GM21381 (cell line): ENCODE measurements at regions not wholly inside any gene's neighbourhood (a gene's known extent, or its start where the extent isn't known, plus 50 kb on each side); places are given as distances from the start of the nearest gene placed in this dataset.

Experiments
- ATAC-seq: cut with Tn5 transposase; IDR thresholded peaks from one replicate; pipeline ENCODE4 v1.9.1; 2021; ENCODE audit warnings: mild to moderate bottlenecking, moderate library complexity; ENCODE audit not compliant: unreplicated experiment

DNA sequence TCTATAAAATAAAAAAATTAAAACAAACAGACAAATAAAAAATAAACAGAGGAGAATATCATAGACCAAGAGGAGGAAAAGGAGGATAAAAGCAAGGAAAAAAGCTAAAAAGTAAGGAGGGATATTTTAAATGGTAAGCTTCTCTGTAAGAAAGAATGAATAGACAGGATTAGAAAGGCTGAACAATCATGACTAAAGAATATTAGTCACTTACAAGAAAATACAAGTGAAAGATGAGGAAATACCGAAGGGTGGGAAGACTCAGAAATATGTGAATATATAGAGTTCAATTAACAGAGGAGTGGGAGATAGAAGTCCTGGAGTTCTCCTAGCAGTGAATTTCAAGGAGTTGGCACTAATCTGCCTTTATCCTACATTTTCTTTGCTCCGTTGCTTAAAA, 162.6 kb downstream of the RTL3 start:
- ATAC-seq = no peak

DNA sequence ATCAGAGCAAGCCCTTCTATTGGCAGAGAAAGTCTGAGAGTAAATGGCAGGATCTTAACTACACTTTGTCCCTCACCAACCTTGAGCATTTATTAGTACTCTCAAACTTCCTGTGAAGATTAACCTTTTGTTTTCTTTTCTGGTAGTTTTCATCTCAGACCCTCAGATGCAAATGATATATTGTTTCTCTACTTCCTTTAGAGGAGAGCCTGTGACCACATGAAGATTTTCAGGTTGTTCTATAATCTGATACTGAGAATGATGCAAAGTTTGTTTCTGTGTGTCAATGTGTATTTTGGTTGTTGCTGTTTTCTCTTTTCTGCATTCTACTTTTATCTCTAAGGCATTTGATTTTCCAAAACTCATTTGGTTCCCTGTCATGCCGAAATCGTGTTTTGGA, 165.8 kb upstream of the CYSLTR1 start:
- no peak for ATAC-seq

DNA sequence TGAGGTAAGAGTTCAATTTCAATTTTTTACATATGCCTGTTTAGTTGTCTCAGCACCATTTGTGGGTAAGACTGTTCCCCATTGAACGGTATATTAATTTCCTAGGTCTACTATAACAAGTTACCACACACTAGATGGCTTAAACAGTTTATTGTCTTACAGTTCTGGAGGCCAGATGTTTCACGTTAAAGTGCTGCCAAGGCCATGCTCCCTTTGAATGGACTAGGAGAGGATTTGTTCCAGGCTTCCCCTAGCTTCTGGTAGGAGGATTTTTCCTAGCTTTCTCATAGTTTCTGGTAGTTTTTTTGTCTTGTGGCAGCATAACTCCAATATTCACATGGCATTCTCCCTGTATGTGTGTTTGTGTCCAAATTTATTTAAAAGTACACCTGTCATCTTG, 149.3 kb upstream of the CYSLTR1 start:
- ATAC-seq = no peak

DNA sequence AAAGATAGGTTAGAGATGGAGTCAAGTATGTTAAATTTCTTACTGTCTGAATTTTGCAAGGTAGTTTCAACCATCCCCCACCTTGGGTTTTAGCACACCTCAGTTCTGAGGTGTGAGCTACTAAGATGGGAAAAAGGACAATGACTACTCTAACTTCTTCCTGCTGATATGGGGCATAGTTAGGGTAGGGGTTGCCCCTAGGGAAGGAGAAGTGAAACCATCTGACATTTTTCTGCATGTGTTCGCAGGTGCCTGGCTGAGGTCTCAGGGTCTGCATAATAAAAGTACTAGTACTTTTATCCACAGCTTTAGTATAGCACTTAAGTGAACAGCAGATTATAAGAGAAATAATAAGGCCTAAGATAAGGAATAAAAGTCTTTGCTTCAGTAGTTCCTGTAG, 129.5 kb upstream of the CYSLTR1 start:
- ATAC-seq = no peak

DNA sequence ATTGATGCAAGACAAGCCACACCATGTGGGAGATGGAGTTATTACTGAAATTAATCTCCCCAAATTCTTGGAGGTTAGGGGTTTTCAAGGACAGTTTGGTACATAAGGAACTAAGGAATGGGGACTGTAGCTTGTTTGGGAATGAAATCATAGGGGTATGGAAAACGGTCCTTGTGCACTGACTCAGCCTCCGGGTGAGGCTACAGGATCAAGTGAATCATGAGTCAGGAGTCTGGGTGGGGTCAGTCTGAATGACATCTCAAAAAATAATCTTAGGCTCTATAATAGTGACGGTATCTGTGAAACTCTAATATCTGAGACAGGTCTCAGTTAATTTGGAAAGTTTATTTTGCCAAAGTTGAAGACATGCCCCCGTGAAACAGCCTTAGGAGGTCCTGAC, 128.5 kb upstream of the CYSLTR1 start:
- ATAC-seq = no peak

DNA sequence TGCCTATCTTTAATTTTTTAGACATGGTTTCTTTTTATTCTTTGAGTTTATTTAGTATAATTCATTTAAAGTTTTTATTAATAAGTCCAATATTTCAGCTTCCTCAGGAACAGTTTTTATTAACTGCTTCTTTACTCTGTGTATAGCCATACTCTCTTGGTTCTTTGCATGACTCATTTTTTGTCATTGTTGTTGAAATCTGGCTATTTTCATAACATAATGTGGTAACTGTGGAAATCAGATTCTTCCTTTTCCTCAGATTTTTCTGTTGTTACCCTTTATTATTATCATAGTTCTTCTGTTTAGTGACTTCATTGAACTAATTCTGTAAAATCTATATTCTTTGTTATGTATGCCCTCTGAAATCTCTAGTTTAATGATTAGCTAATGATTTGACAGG, 124.9 kb upstream of the CYSLTR1 start:
- no peak for ATAC-seq

DNA sequence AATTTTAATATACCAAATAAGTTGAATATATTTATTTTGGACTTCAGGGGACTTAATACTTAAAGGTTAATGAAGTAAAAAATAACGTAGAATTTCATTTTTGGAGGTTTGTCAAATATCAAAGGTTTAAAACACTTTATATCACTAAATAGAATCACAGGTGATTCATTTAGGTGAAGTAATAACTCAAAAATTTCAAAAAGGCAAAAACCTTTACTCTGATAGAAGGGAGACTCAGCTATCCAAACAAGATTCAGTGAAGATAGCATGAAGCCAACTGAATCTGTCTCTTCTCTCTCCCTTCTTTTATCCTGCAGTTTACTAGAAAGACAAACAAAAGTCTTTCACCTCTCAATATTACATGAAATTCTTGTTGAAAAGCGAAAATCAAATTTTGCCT, 110.2 kb upstream of the CYSLTR1 start:
- no peak for ATAC-seq

DNA sequence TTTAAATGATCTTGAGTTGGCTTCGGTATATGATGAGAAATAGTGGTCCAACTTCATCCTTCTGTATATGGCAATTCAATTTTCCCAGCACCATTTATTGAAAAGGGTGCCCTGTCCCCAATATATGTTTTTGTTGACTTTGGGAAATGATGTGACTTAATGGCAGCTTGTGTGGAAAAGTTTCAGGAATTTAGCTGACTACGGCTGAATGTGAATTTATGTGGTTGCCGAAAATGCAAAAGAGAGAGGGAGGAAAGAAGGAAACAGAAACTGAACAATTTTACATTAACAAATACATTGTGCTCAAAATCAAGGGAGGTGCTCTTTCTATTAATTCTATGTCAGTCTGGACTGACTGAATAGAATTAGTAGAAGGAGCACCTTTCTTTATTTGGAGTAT, 101.8 kb upstream of the CYSLTR1 start:
- no peak for ATAC-seq

DNA sequence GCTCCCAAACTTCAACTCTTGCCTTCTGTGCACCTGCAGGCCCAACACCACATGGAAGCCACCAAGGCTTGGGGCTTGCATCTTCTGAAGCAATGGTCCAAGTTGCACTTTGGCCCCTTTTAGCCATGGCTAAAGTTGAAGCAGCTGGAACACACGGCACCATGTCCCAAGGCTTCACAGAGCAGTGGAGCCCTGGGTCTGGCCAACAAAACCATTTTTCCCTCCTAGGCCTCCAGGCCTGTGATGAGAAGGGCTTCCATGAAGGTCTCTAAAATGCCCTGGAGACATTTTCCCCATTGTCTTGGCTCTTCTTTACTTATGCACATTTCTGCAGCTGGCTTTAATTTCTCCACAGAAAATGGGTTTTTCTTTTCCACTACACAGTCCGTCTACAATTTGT, 61.3 kb upstream of the CYSLTR1 start:
- no peak for ATAC-seq

DNA sequence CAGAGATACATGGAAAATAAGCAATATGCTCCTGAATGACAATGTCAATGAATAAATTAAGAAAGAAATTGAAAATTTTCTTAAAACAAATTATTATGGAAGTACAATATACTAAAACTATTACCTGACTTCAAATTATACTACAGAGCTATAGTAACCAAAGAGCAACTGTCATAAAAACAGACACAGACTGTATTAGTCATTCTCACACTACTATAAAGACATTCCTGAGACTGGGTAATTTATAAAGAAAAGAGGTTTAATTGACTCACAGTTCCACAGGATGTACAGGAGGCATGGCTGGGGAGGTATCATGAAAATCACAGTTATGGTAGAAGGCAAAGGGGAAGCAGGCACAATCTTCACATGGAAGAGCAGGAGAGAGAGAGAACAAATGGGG, 60.0 kb upstream of the CYSLTR1 start:
- no peak for ATAC-seq

DNA sequence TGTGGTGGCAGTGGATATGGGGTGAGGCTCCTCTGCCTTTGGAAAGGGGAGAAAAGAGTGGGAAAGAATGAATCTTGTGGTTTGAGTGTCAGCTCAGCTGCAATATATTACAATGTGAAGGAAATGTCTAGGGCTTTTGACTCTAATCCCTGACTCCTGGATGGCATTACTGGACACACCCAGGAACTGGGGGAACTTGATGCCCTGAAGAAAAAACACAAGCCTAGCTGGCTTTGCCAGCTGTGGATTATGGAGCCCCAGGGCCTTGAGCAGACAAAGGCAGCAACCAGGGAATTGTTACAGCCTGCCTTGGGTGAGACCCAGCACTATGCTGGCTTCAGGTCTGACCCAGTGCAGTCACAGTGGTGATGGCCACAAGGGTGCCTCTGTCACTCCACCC, 57.1 kb upstream of the CYSLTR1 start:
- ATAC-seq = no peak

DNA sequence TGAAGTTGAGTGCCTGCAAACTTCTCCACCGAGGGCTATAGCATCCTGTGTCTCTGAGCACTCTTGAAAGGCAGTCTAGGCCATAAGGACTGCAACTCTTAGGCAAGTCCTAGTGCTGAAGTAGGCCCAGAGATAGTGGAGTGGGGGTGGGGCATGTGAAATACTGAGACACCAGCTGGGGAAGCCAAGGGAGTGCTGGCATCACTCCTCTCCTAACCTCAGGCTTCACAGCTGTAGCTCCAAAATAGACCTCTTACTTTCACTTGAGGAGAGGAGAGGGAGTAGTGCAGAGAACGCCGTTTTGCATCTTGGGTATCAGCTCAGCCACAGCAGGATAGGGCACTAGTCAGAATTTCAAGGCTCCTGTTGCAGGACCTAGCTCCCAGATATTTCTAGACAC, 56.2 kb upstream of the CYSLTR1 start:
- no peak for ATAC-seq

DNA sequence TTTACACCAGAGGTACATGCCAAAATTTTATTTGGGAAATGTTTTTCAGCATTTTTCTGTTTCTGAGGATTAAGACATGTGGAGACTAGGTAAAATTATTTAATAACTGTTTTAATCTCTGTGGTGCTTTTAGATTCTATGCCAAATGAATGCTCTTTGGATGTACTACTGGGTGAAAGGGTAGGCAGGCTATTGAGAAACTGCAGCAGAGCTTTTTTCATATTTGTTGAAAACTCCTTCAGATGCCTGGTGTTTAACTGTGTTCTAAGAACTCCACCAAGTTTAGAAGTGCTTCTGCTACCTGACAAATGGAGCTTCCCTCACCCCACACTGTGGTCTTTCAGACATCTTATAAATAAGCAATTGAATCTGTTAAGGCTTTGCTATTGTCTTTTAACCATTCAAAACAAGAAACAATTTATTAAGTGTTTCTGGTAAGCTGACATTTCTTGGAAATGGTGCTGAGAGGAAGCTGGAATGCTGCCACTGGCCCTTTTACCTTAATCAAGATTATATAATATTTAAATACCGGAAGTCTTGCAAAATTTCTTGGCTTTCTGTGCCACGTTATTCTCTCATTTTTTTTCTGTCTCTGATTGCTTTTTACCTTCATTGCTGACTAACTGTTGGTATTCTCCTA, 51.2 kb upstream of the CYSLTR1 start:
- ATAC-seq = no peak
